Ramos (cell line): ENCODE measurements at regions not wholly inside any gene's neighbourhood (a gene's known extent, or its start where the extent isn't known, plus 50 kb on each side); places are given as distances from the start of the nearest gene placed in this dataset.
"Not testable (repeated sequence)": the region's sequence is repeated elsewhere in the genome, so short reads cannot be mapped to it uniquely, and the experiment has no call there.

ENCODE experiments used
- in situ Hi-C: fragments of 300-500 bp; cut with MboI; formaldehyde crosslinking; loops from one replicate; pipeline ENCODE4 v1.14.3; 2022; ENCODE audit warnings: low sequenced_read_pairs; ENCODE audit not compliant: unreplicated experiment

GRCh38 chr1:192517716-192518355 is 57.7 kb upstream of the RGS1 start:
- in situ Hi-C loops: not testable (repeated sequence)

- in situ Hi-C loops: no loop called here
Measured at GRCh38 chr1:192518700-192519099, 56.9 kb upstream of the RGS1 start.

- in situ Hi-C loops: no loop called here
Measured at GRCh38 chr1:192521734-192522133, 53.8 kb upstream of the RGS1 start.

- in situ Hi-C loops: no loop called here
Measured at GRCh38 chr1:192522673-192523072, 52.9 kb upstream of the RGS1 start.

- in situ Hi-C loops: no loop called here
Measured at GRCh38 chr1:192524223-192524622, 51.4 kb upstream of the RGS1 start.
